IPS-20b (cell line): ENCODE measurements at regions not wholly inside any gene's neighbourhood (a gene's known extent, or its start where the extent isn't known, plus 50 kb on each side); places are given as distances from the start of the nearest gene placed in this dataset.

ENCODE experiments used
- H3K27ac ChIP-seq: one replicate; pipeline ENCODE4 v1.5.1; 2013; ENCODE audit warnings: low read length
- H3K27me3 ChIP-seq: 2 replicates; pipeline ENCODE4 v1.6.1; 2013; ENCODE audit warnings: mild to moderate bottlenecking, low read length, inconsistent platforms; ENCODE audit not compliant: insufficient read depth
- H3K36me3 ChIP-seq: 2 replicates; pipeline ENCODE4 v1.6.1; 2013; ENCODE audit warnings: low read depth, mild to moderate bottlenecking, inconsistent platforms, low read length, moderate library complexity; ENCODE audit not compliant: insufficient read depth
- H3K4me1 ChIP-seq: 2 replicates; pipeline ENCODE4 v1.6.1; 2013; ENCODE audit warnings: mild to moderate bottlenecking, control low read depth, inconsistent platforms, low read length, moderate library complexity; ENCODE audit not compliant: insufficient read depth
- H3K4me3 ChIP-seq: 2 replicates; pipeline ENCODE4 v1.5.1; 2013; ENCODE audit warnings: mild to moderate bottlenecking, low read length, inconsistent platforms
- H3K9ac ChIP-seq: 2 replicates; pipeline ENCODE4 v1.6.1; 2013; ENCODE audit warnings: low read depth, mild to moderate bottlenecking, inconsistent platforms, low read length, moderate library complexity
- H3K9me3 ChIP-seq: 2 replicates; pipeline ENCODE4 v1.6.1; 2013; ENCODE audit warnings: mild to moderate bottlenecking, low read depth, low read length, inconsistent platforms; ENCODE audit not compliant: insufficient read depth

DNA sequence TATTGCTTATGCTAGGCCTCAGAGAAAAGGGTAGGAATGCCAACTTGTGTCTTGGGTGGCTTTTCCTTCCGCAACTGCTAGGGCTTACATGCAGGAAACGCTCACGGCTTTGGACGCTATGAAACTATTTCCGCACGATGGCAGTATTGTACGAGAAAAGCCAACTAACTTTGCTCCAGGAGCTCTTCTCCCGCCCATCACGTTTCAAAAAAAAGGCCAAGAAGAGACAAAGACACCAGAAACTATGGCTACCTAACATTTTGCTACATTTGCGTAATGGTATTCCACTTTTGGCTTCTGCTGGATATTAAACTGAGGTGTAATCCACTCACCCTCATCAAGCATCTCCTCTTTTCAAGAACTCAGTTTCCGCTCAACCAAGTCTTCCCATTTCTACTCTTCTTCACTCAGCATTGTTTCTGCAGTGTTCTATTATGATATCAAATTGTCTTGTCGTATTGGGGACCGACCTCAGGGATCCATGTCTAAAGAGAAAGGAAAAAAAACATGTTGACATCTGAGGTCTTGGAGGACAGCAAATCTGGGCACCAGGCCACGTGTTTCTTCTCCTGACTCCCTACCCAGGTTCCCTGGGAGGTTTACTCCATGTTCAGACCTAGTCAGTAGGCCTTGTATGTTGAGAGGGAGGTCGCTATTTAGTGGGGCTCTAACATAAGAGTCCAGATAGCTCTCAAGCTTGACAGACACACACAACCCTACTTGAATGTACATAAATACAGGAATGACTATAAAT lies 239.4 kb upstream of the STK26 start:
- peaks cover 88% of the 10 kb centered on the region for H3K36me3 ChIP-seq
- no peak overlapping the region for H3K9ac ChIP-seq
- no peaks in the 10 kb centered on the region for H3K9me3 ChIP-seq
- no peak overlapping the region for H3K4me3 ChIP-seq
- no peaks in the 10 kb centered on the region for H3K27me3 ChIP-seq
- no peaks in the 10 kb centered on the region for H3K4me1 ChIP-seq
- H3K27ac ChIP-seq: no peak overlapping the region

DNA sequence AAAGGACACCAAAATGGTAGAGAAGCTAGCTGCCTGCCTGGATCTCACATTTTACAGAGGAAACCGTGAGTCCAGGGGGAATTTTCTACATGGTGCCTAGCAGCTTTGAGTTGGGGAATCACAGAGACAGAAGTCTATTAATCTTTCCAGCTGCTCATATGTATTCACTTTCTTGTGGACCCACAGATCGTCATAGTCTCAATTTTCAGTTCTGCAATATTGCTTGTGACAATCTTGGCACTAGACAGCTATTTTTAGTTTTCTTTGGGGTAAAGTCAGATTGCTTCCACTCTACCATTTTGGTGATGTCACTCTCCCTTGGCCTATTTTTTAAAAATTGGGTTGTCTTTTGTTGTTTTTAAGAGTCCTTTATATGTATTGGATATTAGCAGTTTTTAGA lies 233.4 kb upstream of the STK26 start:
- H3K27ac ChIP-seq: no peak overlapping the region
- H3K4me1 ChIP-seq: no peaks in the 10 kb centered on the region
- no peaks in the 10 kb centered on the region; the same call in 1 of the 2 replicates for H3K9me3 ChIP-seq
- H3K4me3 ChIP-seq: no peak overlapping the region
- H3K9ac ChIP-seq: no peak overlapping the region
- no peaks in the 10 kb centered on the region for H3K27me3 ChIP-seq
- peaks cover 93% of the 10 kb centered on the region for H3K36me3 ChIP-seq

DNA sequence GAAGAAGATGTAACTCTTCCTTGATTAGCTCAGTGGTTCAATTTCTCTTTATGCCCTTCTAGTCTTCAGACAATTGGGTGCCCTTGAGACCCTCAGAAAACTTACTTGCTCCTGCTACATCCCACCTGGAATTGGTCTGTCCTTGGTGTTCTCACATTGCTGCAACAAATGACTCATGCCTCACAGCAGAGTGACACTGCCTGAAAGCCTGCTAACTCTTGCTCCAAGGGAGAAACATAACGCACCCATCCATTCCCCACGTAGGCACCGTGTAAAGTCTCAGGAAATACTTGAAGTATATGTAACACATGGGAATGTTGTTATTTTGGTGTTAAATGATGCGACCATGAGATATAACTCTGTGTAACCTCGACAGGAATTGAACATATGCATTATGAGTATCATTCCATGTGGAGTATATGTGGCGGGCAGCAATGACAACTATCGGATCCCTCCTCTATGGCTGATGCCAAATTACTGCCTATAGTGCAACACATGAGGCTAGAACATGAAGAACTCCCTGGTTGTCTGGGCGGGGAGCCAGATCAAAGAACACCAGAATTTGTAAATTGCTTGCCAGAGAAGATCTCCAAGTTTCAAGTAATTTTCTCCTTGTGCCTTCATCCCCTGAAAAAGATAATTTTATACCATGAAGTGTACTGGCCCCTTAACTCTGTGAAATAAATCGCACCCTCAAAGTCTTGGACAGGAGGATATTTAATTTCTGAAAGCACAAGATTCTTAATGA lies 231.3 kb upstream of the STK26 start:
- Histone ChIP-seq H3K9ac (no peak overlapping the region), H3K27ac (no peak overlapping the region)

DNA sequence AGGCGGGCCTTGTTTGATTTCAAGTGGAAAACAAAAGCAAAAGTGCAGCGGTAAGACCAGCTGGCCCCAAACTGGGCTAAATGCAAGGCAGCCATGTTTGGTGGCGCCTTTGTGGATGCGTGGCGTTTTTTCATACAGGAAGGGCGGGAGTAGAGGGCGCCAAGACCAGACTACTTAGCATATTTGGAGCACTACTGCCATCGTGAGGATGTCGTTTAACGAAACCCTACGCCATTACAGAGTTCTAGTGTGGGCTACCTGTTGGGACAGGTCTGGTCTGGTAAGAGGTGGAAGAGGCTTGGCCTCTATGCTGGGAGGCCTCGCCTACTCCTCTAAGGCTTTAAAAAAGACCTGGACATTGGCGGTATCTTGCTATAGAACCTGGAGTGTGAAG lies 230.7 kb upstream of the STK26 start:
- no peak overlapping the region for H3K4me3 ChIP-seq
- no peak overlapping the region for H3K27ac ChIP-seq
- no peaks in the 10 kb centered on the region for H3K27me3 ChIP-seq
- peaks cover 98% of the 10 kb centered on the region for H3K36me3 ChIP-seq
- H3K9me3 ChIP-seq: no peaks in the 10 kb centered on the region; the same call in 1 of the 2 replicates
- H3K9ac ChIP-seq: no peak overlapping the region
- H3K4me1 ChIP-seq: no peaks in the 10 kb centered on the region

More for the DNA sequence above, 231.3 kb upstream of the STK26 start:
- H3K27me3 ChIP-seq: no peaks in the 10 kb centered on the region
- peaks cover 98% of the 10 kb centered on the region for H3K36me3 ChIP-seq
- no peaks in the 10 kb centered on the region for H3K4me1 ChIP-seq
- no peaks in the 10 kb centered on the region; the same call in 1 of the 2 replicates for H3K9me3 ChIP-seq
- H3K4me3 ChIP-seq: no peak overlapping the region

DNA sequence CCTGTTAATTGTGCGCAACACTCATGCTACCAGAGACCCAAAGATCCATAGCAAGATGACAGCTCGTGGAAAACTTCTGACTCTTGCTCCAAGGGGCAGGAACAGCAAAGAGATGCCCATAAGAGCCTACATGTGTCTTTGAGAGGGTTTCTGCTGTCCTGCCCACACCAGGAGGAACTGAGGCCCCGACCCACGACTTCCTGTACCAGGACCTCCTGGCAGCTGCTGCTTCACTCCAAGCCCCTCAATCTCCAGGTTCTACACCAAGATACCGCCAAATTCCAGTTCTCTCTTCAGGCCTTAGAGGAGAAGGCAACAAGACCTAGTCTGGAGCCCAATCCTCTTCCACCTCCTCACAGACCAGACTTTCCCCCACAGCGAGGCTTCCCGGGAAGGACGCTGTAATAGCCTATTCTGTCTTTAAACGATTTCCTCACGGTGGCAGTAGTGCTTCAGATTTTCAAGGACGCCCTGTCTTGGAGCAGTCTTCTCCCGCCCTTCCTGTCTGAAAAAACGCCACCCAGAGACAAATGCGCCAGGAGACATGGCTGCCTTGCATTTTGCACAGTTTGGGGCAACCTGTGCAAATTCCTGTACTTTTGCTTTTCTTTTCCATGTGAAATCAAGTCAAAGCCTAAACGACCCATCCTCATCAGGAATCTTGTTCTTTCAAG lies 230.2 kb upstream of the STK26 start:
- no peak overlapping the region for H3K9ac ChIP-seq
- no peaks in the 10 kb centered on the region for H3K27me3 ChIP-seq
- peaks cover 96% of the 10 kb centered on the region for H3K36me3 ChIP-seq
- no peaks in the 10 kb centered on the region for H3K4me1 ChIP-seq
- H3K27ac ChIP-seq: no peak overlapping the region
- H3K9me3 ChIP-seq: no peaks in the 10 kb centered on the region; the same call in 1 of the 2 replicates
- no peak overlapping the region for H3K4me3 ChIP-seq

DNA sequence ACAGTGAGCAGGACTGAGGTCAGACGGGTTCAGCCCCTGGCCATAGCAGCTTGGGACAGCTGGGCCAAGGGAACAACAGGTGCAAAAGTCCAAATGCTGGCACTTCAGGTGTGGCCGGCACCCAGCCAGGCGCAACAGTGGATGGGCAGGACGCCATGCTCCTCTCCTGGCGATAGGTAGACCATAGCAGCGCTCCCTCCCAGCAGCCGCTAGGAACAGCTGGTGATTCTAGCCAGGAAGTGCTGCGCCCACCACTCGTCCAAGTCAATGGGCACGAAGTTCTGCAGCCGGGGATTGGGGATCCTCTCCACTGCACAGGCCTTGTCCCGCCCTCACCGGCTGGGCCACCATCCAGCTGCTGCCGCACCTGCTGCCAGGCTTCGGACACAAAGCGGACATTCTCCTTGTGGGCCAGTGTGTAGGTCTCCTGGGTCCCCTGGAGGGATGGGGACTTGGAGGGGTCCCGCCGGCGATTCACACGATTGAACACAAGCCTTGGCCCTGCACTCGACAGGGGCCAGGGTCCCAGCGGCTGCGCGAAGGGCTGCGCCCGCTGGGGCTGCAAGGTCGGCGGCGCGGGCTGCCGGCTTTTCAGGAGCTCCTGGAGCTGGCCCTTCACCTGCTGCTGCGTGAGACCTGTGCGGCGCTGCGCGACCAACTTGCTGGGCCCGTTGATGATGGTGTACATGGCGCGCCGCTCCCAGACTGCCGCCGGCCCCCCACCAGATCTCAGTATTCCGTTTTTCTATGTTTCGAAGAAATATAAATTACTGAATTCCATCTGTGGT lies 227.5 kb upstream of the STK26 start:
- Histone ChIP-seq H3K4me3 (no peak overlapping the region), H3K9me3 (no peaks in the 10 kb centered on the region; the same call in 1 of the 2 replicates), H3K4me1 (no peaks in the 10 kb centered on the region), H3K27me3 (no peaks in the 10 kb centered on the region), H3K27ac (no peak overlapping the region), H3K36me3 (peaks cover 74% of the 10 kb centered on the region), H3K9ac (no peak overlapping the region)

DNA sequence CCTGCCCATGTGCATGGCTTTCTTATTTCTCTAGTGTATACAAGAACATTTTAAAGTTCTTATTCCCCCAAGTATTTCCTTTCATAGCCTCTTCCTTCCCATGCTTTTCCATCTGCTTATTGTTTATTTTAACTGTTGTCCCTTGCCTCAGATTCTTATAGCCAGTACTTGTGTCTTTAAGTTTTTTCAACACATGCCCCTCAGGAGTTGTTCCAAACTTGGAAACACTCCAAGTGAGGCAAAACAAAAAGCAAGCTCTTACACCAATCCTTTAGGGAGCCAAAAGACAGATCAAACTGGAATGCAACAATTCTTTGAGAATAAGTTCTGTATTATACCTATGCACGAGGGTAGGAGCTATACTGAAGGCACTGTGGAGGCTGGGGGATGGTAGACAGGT lies 222.0 kb upstream of the STK26 start:
- H3K36me3 ChIP-seq: peaks cover 47% of the 10 kb centered on the region

DNA sequence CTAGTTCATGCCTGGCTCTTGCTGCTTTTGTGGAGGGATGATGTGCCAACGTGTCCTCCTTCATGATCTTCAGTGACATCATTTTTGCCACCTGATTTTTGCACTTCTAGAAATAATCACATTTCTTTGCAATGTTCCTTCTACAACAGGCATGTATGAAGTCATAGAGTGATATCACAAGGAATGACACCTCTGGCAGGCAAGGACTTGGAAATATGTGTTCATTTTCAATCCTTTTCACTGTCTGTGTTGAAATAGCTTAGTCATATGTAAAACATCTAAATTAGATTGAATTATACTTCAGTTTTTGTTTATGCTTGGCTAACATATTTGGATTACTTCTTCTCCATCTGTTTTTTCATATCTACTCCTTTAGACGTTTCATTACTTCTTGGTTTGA lies 221.2 kb upstream of the STK26 start:
- H3K36me3 ChIP-seq: peaks cover 43% of the 10 kb centered on the region; the same call in 1 of the 2 replicates

More for the DNA sequence above, 222.0 kb upstream of the STK26 start:
- Histone ChIP-seq H3K9ac (no peak overlapping the region), H3K27me3 (no peaks in the 10 kb centered on the region), H3K27ac (no peak overlapping the region), H3K9me3 (no peaks in the 10 kb centered on the region), H3K4me1 (no peaks in the 10 kb centered on the region), H3K4me3 (no peak overlapping the region)

DNA sequence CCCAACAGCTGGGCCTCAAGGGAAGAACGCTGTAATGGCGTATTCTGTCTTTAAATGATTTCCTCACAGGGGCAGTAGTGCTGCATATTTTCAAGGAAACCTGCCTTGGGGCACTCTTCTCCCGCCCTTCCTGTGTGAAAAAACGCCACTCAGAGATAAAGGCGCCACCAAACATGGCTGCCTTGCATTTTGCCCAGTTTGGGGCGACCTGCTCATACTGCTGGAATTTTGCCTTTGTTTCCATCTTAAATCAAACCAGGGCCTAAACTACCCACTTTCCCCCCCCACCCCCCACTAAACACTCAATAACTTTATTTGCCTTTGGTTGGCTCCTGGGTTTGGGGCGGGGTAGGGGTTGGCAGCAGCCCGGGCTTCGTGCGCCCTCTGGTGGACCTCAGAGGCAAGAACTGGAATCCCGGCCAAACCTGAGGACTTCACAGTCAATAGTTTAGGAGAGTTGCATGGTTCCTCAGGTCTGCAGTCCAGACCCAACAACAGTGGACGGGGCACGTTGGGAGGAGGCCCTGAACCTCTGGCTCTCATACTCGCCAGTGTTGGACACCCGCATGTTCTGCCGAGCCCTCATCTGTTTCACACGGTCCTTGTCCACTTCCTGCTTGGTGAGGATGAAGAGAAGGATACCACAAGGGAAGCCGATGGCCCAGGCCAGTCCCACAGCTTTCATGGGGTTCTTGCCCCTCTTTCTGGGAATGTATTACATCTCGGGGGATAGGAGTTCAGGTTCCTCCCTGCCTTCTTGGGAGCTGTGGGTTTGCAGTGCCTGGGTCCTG lies 220.1 kb upstream of the STK26 start:
- Histone ChIP-seq H3K36me3 (peaks cover 35% of the 10 kb centered on the region; the same call in 1 of the 2 replicates), H3K4me1 (no peaks in the 10 kb centered on the region), H3K9me3 (no peaks in the 10 kb centered on the region), H3K9ac (no peak overlapping the region), H3K4me3 (no peak overlapping the region), H3K27ac (no peak overlapping the region), H3K27me3 (no peaks in the 10 kb centered on the region)

More for the DNA sequence above, 221.2 kb upstream of the STK26 start:
- Histone ChIP-seq H3K27me3 (no peaks in the 10 kb centered on the region), H3K27ac (no peak overlapping the region), H3K4me1 (no peaks in the 10 kb centered on the region), H3K9ac (no peak overlapping the region), H3K4me3 (no peak overlapping the region), H3K9me3 (no peaks in the 10 kb centered on the region)

DNA sequence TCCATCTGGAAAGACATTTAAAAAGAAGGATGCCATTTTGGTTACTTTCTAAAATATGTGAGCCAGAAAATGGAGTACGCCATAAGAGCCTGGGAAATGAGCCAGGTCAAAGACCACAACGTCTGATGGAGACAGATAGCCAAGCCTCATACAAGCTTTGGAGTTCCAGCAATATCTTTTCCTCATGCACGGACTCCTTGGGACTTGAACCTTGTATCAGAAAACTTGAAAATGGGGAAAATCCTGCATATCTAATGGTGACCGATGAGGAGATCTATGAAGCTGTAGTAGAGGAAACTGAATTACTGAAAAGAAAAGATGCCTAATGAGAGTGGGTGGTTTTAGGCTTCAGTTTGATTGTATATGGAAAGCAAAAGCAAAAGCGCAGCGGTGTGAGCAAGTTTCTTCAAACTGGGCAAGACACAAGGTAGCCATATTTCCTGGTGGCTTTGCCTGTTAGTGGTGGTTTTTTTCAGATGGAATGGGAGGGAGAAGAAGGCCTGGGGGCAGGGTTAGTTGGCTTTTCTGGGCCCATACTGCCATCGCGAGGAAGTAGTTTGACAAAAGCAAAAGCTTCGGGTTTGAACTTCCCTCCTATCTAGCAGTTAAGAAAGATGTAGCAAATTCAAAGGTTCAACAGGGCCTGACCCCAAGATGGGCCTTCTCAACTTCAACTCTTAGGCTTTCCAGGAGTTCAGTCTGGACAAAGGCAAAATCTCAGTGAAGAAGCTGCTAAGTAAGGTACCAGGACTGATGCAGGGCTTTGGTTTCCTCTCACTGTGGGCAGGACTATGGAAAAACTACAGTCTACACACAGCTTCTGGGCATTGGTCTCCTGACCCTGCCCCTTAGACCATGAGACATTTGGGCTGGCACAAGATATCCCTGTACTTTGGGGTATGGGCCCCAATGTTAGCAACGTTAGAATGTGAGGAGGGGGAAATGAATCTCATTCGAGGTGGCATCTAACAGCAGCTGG lies 210.0 kb upstream of the STK26 start:
- Histone ChIP-seq H3K36me3 (peaks cover 48% of the 10 kb centered on the region), H3K27ac (no peak overlapping the region), H3K9me3 (peaks cover 4% of the 10 kb centered on the region), H3K4me3 (no peak overlapping the region), H3K4me1 (no peaks in the 10 kb centered on the region), H3K9ac (no peak overlapping the region), H3K27me3 (no peaks in the 10 kb centered on the region)
